ENCODE measurements at regions not wholly inside any gene's neighbourhood (a gene's known extent, or its start where the extent isn't known, plus 50 kb on each side); places are given as distances from the start of the nearest gene placed in this dataset.
A peak's percentile ranks its signal among the peaks of the same experiment; 100 is the strongest.

DNA sequence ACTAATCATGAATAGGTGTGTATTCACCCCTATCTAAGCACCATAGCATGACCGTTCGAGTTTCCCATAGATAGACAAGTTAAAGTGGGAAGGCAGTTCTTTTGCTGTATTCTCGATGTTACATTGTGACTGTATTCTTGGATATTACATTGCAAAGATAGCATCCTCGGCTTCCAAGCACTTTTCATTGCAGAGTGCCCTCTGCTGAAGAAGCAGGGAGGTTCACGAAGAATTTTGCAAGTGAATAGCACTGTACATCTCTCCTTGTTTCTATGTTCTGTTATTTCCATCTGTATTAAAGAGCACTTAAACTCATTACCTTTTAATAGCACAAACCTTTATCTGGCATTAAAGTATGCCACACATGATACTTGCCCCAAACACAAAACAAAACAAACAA lies 426.7 kb upstream of the ARX start:
- DNase-seq, result peak; percentile 62

DNA sequence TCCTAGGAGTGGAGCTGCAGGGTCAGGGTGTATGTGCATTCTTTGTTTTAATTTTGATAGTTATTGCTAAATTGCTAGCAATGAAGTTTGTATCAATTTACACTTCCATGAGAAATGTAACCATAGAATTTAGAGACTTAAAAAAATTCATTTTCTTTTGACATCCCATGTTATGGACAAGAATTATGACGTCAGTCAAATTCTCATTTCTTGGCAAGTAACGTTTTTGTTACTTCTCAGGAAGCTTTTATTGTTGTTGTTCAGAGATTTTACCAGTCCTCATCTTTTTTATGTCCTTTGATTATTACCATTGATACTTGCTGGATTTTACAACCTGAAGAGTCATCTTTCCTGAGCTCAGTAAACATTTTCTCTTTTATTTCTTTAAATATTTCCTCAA lies 417.5 kb upstream of the ARX start:
- DNase-seq, result no peak

DNA sequence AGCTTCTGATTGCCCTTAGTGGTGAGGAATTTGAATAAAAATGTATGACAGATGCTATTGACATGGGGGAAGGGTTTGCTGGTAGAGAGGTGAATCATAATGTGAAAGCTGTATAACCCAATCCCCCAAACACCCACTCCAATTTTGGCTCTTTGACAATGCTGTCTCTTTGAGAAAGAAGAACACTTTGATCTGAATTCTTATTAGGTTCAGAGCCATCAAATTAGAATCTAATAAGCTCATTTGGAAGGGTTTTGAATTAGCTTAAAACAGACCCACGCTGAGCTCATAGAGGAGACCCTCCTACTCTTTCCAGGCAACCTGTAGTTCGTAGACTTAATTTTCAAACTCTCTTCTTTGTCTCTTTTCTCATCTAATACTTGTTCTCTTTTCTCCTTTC lies 416.6 kb upstream of the ARX start:
- DNase-seq, result peak; percentile 11

DNA sequence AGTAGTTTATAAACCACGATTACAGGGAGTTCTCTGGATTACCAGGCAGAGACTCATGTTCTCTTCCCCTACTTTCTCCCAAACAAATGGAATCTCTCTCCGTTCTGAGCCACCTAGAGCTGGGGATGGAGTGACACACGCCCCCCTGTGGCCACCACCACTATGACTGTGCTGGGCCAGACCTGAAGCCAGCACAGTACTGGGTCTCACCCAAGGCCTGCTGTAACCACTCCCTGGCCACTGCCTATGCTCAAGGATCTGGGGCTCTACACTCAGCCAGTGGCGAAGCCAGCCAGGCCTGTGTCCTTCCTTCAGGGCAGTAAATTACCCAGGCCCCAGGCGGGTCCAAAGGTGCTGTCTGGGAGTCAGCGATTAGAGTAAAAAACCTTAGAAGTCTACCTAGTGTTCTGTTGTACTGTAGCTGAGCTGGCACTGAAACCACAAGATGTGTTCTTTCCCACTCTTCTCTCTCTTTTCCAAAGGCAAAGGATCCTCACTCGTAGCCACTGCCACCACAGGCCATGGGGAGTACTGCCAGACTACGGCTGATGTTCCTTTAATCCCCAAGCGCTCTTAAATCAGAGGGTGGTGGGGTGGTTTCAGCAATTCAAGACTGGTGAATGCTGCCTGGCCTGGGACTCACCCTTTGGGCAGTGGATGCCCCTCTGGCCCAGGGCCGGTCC lies 412.2 kb upstream of the ARX start:
- peak; percentile 35 for DNase-seq

DNA sequence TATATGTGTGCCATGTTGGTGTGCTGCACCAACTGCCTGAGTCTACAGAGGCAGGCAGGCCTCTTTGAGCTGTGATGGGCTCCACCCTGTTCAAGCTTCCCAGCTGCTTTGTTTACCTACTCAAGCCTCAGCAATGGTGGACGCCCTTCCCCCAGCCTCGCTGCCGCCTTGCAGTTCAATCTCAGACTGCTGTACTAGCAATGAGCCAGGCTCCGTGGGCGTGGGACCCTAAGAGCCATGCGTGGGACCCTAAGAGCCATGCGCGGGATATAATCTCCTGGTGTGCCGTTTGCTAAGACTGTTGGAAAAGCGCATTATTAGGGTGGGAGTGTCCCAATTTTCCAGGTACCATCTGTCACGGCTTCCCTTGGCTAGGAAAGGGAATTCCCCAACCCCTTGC lies 388.4 kb upstream of the ARX start:
- peak; percentile 96 for DNase-seq

DNA sequence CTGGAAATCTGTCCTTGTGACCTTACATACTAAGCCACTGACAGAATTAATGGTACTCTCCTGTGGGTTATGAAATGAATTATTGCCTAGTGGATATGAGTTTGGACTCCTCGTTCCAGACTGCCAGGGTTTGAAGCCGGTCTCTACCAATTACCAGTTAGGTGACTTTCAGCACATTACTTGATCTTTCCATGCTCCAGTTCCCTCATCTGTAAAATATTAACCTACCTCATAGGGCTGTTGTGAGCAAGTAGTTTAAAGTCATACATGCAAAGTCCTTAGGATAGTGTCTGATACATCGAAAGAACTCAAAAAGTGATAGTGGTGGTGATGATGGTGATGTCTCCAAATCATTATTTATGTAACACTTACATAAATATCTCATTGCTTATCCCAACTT lies 373.5 kb upstream of the ARX start:
- no peak for DNase-seq

DNA sequence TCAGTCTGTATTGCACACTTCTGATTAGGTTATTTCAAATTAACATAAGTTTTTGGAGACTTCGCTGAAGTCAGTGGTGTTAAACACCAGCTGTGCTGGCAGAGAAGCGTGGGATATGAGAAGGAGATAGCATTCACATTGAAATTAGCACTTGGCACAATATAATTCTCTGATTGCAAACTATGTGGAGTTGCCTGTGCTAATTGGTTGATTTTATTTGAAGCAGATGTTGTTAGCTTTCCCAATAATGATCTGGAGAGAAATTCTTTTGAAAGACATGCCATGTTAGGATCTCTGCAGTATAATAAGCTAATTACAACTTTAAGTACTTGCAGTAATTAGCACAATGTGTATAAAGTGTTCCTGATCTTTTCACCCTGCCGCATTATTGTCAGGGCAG lies 367.4 kb upstream of the ARX start:
- peak; percentile 87 for DNase-seq

DNA sequence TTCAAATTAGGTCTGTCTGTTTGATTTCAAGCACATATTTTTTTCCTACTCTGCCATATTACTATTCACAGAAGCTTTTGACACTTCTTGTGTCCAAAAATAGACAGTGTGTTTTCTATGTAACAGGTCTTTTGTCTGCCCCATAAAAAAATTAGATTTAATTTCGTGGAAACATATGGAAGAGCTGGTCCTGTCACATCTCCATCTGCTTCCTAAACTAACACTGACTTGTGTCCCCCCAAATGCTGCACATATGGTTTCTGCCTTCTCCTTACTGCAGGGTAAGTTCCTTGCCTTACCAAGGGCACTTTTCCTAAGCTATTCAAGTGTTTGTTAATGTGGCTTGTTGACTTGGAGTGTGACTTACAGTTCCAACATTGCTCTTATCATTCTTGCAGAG lies 340.7 kb upstream of the ARX start:
- DNase-seq, result no peak

DNA sequence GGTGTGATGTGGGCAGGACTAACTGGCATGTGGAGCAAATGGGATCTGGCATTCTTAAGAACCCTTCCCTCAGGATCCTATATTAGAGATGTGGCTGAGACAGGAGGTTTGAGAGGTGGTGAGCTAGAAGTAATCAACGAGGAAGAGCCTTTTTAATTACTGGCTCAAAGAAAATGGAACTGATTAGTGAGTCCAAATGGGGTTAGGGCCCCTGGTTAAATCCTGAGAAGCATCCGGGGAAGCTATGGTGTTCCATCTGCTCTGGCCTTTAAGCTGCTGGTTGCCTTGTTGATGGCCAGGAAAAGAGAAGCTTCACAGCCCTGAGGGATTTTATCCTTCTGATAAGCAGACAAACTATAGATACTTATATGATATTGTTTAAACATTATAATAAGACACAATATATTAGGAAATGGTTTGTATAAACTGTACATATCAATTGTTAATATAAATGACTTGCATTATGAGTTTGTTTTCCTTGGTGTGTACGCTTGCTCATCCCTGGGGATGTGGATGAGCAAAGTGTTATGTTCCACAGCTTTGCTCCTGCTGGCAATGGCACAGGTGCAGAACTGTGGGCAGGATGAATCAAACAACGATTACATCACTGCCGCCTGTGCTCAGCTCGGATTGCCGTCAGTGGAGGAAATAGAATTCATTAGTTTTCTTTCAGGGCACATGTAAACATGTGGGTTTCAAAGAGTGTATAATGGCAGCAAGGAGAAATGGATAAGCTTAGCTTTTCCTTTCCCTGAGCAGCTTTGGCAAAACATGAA lies 328.6 kb upstream of the ARX start:
- DNase-seq, result peak; percentile 89

DNA sequence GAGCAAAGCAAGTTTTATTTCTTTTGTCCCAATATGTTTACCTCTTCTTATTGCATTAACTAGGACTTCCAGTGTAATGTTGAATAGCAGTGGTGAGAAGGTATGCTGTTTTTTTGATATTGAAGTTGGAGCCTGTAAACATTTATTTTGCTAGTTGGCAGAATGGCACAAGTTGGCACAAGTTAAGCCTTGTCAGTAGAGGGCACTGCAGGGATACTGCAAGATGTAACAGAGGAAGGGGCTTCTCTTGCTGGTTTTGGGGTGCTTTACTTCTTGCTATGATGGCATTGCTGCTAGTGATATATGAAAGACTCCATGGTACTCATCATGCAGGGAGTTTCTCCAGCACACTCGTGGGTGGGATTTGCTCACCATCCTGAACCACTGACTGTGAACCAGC lies 327.3 kb upstream of the ARX start:
- DNase-seq, result peak; percentile 57

DNA sequence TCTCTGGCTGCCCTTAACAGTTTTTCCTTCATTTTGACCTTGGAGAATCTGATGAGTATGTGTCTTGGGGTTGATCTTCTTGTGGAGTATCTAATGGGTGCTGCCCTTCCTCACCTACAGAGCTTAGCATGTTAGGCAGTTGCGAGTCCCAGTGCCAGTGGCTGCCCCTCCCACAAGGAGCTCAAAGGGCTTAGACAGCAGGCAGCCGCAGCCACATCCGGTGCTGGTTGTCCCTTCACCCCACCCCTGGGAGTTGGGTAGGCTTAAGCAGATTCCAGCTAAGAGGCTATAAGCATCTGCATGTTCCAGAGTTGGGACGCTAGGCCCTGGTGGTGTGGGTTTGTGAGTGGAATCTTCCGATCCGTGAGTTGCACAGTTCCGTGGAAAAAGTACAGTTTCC lies 322.1 kb upstream of the ARX start:
- DNase-seq, result no peak

DNA sequence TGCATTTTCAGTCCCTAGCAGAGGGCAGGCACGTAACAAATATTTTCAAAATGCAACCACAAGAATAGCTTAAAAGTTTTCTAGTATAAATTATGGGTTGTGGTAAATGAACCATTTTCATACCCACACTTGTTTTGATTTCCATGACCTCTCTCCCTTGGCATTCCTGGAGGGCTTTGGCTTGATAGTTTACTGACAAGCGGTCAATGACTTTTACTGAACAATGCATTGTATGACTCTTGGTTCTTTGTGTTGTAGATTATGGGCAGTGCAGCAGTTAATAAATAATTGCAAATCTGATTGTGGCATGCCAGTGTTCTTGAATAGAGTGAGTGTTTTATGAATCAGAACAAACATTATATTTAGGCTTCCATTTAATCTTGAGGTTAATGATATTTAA lies 285.2 kb upstream of the ARX start:
- no peak for DNase-seq

DNA sequence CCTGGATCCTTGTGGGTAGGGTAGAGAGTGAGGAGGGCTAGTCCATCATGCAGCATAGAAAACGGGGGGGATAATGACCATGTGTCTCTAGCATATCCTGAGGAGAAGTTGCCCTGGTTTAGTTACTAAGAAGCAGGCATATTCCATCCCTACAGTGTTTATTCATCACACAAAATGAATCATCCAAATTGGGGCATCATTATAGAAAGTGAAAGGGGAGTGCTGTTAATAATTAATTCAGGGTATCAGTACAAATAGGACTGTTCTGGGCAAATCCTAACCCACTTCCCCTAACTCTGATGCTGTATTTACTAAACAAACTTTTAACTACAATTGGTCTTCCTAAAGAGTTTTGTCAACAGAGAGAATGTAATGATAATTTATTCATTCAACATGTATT lies 281.1 kb upstream of the ARX start:
- DNase-seq, result no peak

DNA sequence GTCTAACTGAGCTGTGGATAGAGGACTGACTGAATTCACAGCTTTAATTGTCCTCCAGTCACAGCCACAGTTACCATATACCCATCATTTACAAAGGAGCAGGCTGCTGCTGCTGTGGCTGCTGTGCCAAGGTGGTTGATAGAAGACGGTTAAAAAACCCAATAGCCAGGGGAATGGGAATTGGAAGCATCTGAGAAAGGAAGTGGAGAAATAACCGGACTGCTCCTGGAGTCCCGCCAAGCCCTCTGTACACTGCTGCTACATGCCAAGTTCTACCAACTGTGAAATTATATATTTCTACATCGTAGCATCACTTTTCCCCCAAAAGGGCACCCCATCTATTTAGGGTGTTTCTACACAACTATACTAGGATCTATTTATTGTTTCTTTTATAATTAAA lies 279.7 kb upstream of the ARX start:
- DNase-seq, result peak; percentile 39

DNA sequence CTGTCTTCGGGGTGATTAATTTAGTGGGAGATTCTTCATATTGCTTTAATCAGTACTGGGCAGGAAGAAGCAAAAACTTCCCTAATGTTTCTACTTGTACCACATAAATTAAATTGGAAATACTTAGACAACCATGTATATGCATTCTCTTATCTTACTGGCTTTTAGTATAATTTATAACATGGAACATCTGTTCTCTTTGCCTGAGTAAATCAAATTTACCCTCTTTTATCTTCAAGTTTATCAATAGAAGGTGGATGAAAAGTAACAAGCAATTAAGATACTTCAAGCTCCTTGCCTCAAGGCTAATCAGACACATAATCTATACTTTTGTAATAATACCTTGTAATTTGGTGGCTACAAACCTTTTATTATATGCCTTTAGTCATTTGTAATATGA lies 274.4 kb upstream of the ARX start:
- peak; percentile 85 for DNase-seq

DNA sequence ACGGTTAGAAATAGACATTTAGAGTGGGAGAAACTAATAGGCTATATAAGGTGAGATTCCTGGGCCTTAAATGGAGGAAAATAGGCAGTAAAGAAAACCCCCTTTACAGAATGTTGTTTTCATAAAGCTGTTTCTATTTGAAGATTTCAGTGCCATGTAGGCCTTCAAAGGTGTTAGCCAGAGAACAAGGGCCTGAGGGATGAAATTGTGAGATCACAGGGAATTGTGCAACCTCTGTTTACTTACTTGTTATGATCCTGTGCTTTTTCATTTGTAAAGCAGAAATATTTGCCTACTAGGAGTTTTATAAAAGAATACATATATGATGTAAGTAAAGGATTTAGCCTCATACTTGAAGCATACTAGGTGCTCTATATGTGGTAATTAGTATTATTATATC lies 272.9 kb upstream of the ARX start:
- peak; percentile 2 for DNase-seq

DNA sequence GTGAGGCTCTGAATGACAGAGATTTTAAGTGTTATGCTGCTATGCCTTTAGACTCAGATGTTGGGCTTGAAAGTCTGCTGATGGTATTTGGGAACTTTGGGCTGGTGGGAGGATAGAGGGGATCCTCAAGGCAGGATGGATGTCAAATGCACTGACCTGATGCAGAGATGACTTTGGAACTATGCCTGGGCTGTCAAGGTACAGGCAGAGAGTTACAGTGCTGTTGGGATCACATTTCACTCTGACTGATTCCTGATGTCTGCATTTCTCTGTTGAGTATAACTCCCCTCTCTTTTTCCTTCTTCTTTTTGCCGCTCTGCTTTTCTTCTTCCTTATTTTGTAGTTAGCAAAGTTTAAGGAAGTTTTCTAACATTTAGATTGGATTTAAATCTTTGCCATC lies 271.8 kb upstream of the ARX start:
- DNase-seq, result peak; percentile 7

DNA sequence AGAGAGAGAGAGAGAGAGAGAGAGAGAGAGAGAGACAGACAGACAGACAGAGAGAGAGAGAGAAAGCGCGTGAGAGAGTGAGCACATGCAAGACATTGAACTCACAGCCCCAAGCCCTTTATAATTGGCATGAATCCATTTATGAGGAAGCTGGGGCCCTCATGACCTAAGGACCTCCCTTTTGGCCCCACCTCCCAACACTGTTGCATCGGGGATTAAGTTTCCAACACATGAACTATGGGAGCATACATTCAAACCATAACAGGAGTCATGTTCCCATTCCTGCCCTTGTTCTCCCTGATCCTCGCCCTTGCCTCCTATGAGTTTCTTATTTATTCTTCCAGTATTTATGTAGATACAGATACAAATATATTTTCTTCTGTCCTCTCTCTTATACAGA lies 269.8 kb upstream of the ARX start:
- DNase-seq, result peak; percentile 2

DNA sequence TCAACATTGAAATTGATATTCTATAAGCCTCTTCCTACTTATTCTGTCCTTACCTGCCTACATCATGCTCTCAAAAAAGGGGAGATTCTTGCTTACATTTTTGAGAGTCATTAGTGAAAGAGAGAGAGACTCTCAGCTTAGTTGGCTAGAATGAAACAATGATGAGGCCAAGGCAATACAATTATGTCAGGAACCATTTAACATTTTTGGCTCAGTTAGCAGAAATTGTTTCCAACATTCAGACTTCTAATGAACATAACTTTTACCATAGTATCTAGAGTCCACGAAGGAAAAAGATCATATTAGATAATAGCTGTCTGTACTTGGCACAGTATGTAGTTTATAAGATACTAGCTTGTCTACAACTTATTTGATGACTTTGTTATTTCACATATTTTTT lies 263.7 kb upstream of the ARX start:
- DNase-seq, result no peak

DNA sequence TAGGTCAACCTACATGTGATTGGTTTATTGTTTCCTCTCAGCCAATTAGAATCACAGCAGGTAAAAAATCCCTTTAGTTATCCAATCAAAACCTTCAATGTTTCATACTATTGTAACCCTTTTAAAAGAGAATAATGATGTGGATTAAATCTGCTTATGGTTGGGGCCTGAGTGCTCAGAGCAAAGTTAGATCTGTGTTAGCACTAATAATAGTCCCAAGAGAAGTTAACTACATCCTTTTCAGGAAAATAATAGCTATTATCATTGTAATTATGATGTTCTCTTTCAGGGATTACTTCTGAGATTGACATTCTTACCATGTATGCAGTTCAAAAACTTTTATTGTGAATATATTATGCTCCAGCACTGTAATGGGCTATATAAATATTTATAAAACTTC lies 262.6 kb upstream of the ARX start:
- DNase-seq, result no peak

DNA sequence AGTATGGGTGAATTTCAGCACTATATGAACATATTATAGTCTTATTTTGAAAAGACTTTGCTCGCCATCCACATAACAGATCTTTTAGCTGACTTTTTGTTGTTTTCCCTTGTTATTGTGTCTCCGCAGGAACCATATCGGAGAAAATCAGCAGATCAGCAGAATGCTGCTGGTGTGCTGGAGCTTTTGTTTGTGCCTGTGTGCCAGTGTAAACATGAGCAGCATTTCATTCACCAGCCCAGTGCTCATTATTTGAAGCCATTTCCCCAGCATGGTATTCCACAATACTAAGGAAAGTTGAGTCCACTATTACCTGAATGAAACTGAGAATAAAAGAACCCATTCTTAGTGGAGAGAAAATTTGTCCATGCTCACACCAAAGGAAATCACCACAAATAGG lies 261.8 kb upstream of the ARX start:
- DNase-seq, result peak; percentile 38

DNA sequence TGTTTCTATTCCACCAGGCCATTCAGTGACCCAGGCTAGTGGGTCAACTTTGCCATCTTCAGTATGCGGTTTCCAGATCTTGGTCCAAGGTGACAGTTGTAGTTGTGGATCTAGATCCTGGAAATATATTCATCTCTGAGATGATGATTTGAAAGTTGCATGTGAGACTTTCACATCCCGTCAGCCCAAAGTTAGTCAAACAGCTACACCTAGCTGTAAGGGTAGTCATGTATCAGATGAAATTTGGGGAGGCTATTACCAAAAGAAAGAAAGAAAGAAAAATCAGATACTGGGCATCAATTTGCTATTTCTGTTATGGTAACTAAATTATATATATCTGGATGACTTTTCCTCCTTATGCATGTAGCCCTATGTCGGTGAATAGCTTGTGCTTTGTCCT lies 259.4 kb upstream of the ARX start:
- peak; percentile 40 for DNase-seq

DNA sequence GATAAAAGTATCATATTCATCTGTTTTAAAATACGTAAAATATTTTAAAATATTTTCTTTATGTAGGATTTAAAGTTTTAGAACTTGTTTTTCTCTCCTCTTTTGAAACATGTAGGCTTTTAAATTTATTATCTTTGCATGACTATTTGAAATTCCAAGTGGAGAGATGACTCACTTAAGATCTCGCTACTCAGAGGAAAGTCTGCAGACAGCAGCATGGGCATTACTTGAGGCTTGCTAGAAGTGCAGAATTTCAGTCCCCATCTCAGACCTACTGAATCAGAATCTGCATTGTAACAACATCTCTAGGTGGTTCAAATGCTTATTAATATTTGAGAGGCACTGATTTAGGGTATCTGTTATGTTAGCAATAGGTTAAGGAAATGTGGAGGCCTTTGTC lies 225.7 kb upstream of the ARX start:
- DNase-seq, result no peak

DNA sequence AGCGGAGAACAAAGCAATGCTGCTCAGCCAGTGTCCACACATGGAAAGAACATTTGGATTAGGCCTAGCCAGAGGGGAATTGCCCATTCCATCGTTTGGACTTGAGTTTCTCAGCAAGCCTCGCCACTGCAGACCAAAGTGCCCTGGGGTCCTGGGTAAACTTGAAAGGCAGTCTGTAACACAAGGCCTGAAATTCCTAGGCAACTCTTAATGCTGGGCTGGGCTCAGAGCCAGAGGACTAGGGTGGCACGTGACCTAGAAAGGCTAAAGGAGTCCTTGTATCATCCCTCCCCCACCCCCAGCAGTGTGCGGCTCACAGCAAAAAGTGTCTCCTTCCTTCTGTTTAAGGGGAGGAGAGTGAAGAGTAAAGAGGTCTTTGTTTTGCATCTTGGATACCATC lies 210.4 kb upstream of the ARX start:
- DNase-seq, result no peak

DNA sequence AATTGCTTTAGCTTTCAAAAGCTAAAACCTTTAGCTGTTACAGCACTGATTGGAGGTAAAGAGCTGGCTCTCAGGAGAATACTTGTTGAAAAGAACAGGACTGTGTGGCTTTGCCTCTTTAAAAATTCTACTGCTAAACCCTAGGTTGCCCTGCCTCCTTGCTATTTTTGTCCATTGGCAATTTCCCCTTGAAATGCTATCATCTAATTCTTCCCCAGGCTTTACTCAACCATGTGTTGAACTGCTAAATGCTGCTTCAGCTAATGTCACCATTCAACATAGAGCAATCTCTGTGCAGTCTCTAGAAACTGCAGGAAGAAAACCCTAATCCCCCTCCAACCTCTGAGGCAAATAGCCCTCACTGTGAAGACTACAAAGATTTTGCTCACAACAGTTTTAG lies 203.7 kb upstream of the ARX start:
- no peak for DNase-seq
